DMS153 (cell line): ENCODE measurements at regions not wholly inside any gene's neighbourhood (a gene's known extent, or its start where the extent isn't known, plus 50 kb on each side); places are given as distances from the start of the nearest gene placed in this dataset.
"Not testable (repeated sequence)": the region's sequence is repeated elsewhere in the genome, so short reads cannot be mapped to it uniquely, and the experiment has no call there.

Experiments
- DNase-seq: peaks from one replicate; lab custom pipeline; 2025; lab: John Stamatoyannopoulos, UW

DNA sequence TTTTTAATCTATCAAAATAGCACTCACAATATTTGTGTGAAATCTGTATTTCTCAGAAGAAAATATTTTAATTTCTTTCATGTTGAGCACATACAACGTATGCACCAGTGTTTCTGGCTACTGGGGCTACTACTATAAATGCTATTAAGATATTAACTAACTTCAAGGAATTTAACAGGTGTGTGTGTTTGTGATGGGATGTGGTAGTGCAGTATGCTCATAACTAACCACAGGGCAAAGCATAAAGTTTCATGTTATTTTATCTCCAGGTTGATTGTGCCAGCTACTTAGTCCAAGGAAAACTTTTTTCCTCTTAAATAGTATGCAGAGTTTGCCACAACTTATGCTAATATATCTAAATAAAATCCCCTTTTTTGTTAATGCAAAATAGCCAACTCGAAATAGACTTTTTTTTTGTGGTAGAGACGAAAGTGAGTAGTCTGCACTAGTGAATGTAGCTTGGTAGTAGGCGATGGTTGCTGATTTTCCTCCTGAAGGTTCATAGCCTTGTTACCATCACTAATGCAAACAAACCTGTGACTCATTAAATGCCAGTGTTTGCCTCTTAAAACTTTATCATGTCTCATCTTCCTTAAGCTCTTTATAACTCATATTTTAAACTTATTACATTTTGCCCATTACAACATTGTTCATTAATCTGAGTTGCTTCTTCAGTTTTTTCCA lies 565.5 kb upstream of the ANO3 start:
- no peak for DNase-seq

DNA sequence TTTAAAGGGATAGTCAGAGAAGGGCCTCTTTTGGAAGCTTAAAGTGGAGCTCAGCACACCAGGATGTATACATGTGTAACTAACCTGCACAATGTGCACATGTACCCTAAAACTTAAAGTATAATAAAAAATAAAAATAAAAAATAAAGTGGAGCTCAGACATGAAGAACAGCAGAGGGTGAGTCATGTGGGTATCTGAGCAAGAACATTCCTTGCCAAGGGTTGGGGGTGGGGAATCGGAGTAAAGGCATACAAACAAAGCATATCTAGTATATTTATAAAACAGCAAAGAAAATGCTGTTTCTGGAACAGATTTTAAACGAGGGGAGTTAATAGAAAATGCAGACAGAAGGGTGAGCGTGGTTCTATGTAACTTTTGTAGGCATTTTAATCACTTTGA lies 562.6 kb upstream of the ANO3 start:
- DNase-seq: no peak

DNA sequence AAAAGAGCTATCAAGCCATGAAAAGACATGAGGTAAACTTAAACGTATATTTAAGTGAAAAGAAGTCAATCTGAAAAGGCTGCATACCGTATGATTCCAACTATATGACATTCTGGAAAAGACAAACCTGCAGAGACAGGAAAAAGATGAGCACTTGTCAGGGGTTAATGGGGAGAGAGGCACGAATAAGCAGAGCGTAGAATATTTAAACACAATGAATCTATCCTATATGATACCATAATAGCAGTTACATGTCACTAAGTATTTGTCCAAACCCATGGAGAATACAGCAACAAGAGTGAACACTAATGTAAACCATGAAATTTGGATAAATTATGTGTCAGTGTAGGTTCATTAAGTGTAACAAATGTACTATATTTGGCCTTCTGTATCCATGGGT lies 560.3 kb upstream of the ANO3 start:
- DNase-seq: no peak

DNA sequence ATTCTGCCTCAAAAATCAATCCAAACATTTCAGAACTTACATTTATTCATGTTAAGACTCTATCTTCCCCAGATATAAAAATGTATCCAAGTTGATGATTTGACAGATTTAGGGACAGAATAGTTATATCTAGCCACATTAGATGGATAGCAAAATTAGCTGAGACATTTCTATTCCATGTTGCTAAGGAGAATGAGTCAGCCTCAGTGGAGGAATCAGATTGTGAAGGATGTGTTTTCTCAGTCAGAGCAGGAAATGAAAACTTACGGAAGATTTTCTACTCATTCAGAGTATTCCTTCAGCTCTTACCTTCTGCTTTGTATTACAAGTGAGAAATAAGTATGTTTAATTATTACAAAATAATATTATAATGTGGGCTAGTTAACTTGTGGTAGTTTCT lies 556.3 kb upstream of the ANO3 start:
- DNase-seq: no peak

DNA sequence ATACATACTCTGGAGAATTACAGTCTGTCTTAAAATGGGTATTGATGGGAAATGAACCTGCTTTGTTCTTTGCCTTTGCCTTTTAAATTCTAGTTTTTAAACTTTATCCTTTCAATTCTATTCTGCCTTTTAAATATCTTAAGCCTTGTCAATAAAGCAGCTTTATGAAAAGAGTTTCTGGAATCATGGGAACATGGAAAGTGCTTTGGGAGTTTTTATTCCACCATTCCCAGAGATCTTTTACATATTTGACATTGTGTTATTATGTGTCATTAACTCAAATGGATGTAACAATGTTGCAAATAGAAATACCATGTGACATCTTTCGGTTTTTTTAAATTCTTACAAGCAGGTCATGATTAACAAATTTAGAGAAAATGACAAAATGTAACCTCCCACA lies 555.7 kb upstream of the ANO3 start:
- DNase-seq: no peak

DNA sequence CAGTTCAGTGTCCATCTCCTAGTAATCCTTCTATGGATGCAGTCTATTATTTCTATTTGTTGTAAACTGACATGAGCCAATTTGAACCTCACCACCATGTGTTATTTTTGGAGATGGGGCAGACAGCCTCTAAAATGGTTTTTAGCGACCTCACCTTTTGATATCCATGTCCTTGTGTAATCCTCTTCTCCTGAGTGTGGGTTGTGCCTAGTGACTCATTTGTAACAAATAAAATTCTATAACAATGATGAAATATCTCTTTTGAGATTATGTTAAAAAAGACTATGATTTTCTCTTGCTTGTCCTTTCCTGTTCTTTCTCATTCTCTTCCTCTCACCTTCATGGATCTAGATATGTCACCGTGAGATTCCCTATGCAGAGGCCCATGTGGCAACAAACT lies 554.6 kb upstream of the ANO3 start:
- DNase-seq: no peak

DNA sequence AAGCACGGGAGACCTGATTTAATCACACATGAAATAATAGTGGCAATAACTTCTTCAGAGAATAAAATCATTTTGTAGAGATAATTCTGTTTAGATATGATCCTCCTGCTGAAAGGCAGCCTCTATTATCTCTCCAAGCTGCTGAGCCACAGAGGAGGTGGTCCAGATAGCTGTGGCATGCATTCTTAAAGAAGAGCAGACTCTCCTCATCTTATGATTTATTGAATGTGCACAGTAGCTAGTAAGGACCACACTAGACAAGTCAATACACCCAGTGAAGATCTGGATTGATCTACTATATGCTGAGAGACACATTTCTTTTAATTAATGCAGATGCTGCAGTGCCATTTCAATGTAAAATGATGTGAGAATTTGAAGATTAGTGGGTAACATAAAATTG lies 552.9 kb upstream of the ANO3 start:
- DNase-seq: no peak

DNA sequence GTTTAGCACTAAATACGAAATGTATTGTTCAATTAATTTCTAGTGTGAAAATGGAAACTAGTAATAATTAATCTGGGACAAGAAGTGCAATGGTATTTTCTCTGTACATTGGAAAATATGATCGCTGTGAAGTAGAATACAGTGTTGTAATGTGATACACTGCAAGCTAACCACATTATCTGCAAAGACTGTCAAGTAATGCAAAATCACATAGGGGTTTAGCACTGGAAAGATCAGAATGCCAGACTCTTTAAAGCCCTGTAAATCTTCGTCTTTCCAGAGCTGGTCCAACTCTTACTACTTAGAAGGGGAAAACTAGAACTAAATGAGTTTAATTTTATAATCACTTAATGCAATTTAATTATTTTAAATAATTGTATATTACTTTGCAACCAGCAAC lies 544.5 kb upstream of the ANO3 start:
- DNase-seq: no peak

DNA sequence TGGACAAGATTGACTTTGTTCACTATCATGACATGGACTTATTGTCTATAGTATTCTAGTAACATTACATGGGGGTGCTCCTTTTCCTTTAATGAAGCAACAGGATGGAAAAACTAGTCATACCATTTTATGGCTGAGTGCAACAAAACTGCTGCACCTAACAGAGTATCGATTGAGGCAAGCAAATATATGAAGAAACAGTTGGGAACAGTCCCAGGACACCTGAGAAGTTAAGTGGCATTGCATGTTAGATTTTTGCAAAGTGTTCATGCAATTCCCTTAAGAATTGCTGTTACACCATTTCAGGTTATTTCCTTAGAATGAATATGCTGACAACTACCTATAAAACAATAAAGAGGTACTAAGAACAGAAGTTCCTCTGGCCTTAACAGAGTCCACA lies 541.5 kb upstream of the ANO3 start:
- DNase-seq: no peak

DNA sequence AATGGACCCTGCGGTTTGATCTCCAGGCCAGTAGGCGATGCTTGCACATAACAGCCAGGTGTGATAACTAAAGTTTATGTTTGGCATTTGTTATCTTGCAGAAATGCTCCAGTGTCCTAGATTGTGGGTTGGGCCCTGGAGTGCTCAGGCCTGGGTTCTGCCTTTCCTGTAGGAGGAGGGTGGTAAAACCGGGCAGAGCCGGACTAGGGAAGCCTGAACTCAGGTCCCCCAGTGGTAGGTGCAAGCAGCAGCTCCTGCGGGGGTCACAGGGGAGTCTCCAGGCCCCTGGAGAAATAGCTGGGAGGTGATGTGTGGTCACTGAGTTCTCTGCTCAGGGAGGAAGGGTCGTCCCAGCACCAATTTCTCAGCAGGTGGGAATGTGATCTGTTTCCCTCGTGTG lies 538.3 kb upstream of the ANO3 start:
- DNase-seq: no peak

DNA sequence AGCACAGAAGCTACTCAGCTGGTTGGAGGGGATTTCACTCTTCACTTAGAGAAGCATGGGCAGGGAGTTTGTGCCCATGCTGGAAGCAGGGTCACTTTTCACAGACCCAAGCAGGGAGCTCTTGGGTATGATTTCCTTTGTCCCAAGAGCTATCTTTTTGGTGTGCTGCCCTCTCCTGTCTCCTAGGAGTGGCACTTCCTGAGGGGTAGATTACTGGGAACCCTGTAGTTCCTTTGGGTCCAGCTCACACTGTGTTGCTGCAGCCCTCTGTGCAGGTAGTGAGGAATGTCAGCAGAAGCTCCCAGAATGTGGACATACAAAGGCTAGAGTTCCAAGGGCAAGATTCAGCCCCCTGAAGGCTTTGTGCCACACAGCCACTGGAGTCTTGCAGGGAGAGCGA lies 537.1 kb upstream of the ANO3 start:
- DNase-seq: no peak

DNA sequence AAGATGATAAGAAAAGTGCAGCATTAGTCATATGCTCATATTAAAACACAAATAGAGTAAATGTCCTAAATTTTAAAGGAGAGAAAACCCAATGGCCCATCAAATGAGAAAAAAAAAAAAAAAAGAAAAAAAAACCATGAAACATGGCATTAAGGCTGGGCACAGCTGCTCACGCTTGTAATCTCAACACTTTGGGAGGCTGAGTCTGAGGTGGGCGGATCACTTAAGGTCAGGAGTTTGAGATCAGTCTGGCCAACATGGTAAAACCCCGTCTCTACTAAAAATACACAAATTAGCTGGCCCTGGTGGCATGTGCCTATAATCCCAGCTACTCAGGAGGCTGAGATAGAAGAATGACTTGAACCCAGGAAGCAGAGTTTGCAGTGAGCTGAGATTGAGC lies 515.5 kb upstream of the ANO3 start:
- no peak for DNase-seq

DNA sequence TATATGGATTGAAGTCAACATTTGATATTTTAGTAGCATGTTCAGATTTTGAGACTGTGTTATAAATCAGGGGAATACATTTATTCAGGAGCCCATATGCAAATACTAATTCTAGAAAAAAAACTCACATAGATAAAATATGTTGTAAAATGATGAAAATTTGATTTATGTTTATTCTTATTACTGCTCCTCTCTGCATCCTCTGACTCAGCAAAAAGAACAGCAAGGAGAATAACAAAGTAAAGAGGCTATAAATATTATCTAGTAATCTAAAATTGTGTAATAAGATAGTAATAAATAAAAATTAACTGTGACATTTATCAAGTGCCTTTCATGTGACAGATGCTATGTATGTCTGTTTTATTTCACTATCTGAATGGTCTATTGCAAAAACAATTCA lies 507.2 kb upstream of the ANO3 start:
- DNase-seq: no peak

DNA sequence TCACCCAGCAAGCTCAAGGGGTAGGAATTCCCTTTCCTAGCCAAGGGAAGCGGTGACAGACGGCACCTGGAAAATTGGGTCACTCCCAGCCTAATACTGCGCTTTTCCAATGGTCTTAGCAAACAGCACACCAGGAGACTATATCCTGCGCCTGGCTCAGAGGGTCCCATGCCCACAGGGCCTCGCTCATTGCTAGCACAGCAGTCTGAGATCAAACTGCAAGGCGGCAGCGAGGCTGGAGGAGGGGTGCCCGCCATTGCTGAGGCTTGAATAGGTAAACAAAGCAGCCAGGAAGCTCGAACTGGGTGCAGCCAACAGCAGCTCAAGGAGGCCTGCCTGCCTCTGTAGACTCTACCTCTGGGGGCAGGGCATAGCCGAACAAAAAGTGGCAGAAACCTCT lies 500.4 kb upstream of the ANO3 start:
- not testable (repeated sequence) for DNase-seq

DNA sequence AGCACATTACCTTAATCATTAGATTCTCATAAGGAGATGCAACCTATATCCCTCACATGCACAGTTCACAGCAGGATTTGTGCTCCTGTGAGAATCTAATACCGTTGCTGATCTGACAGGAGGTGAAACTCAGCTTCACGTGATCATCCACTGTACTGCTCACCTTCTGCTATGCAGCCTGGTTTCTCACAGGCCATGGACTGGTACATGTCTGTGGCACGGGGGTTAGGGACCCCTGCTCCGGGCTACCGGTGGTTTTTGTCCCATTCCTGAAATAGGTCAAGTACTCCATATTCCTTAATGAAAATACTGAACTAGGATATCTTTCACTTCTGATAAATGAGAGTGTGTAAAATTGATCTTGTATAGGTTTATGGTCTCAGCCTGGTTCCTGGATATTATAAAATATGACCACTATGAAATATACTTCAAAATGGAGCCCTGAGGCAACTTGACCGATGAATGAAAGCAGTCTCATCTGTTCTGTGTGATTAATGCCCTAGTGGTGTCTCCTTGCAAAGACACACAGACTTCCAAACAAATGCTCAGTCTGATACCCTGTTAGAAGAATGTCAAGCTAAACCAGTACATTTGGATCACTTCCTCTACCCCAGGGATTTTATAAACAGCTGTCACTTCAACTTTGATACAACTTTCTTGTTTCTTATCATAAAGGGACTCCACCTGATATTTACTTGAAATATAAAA lies 492.9 kb upstream of the ANO3 start:
- DNase-seq: no peak

DNA sequence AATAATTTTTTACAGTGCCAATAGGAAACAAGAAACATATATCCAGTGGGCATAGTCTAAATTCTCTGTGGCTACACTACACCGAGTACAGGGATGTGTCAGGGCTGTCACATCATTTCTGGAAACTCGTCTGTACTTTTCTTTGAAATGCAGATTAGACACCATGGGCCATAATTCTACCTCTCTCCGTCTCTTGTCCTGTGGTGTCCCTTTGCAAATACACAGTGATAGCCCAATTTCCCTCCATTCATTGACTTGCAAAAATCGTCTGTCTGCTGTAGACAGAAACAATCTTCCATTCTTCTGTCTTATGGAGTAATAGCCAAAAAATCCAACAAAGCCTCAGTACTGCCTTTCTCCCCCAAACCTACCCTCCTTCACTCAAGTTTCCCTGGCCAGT lies 487.1 kb upstream of the ANO3 start:
- DNase-seq: no peak

DNA sequence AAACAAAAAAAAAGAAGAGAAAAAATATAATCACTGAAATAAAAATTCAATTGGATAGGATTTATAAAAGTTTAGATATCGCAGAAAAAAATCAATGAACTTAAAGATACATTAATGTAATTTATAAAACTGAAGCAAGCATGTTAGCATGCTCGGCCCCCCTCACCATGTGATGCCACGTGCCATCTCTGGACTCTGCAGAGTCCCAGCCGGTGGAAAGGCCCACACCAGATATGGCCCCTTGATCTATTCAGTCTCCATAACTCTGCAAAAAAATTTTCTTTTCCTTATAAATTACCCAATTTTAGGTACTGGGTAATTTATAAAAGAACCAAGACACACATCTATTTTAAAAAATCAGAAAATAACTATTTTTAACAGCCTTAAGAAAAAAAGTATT lies 476.0 kb upstream of the ANO3 start:
- DNase-seq: no peak

DNA sequence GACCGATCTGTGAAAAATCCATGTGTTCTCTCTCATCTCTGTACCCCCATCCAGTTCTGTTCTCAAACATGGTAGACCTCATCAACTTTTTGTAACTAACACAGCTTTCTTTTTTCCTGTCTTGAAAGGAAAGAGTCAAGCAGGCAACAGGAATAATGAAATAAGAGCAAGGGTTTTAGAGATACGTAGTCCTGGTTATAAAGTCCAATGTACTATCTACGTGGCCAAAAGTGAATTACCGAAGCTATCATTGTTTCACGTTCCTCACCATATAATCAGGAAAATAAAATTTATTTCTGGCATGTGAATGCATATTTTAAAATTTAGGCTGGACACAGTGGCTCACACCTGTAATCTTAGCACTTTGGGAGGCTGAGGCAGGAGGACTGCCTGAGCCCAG lies 472.2 kb upstream of the ANO3 start:
- DNase-seq: no peak

DNA sequence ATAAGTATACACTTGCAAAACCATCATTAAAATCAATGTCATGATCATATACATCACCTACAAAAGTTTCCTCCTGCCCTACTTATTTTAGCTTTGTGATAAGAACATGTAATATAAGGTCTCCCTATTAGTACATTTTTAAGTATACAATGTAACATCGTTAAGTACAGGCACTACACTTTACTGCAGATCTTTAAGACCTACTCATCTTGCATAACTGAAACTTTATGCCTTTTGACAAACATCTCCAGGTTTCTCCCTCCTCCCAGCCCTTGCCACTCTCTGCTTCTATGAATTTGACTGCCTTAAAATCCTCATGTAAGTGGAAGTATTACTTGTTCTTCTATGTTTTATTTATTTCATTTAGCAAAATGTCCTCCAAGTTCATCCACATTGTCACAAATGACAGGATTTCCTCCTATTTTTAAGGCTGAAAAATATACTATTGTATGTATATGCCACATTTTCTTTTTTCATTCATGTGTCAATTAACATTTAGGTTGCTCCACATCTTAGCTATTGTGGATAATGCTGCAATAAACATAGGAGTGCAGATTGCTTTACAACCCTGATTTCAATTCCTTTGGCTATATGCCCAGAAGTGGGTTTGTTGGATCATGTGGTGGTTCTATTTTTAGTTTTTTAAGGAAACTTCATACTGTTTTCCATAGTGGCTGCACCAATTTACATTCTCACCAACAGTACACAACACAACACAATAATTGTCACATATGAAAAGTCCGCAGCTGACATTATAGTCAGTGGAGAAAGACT lies 471.1 kb upstream of the ANO3 start:
- no peak for DNase-seq

DNA sequence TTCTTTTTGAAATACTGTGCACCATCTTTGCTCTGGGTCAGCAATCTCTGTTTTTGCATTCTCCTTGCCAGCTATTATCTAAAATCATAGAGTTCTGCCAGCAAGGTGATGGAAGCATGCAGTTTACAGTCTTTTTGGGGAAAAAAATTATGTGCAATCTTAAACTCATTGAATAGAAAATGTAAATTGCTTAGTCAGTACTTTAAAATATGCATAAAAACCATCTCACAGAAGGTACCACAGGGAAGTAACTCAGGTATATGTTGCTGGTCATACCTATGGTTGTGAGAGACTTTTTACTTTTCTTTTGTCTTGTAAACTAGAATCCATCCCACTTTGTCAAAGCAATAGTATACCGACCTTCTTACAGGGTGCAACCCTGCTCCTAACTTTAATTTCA lies 469.8 kb upstream of the ANO3 start:
- no peak for DNase-seq

DNA sequence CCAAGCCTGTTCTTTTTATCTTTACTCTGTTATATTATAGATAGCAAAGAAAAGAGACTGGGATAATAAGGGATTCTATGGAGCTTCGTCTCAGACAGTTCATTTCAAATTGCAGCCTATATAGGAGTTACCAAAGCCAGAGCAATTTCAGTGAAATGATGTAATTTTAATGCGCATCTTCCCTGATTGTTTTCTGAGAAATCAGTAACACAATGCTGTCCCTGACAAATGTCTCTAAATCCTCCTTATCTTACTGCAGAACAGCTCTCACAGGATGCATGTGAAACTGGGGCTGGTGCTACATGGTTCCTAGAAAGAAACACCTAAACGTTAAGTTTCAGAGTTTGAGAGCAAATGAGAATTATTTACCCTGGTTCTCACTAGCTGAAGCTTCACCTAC lies 467.9 kb upstream of the ANO3 start:
- no peak for DNase-seq

DNA sequence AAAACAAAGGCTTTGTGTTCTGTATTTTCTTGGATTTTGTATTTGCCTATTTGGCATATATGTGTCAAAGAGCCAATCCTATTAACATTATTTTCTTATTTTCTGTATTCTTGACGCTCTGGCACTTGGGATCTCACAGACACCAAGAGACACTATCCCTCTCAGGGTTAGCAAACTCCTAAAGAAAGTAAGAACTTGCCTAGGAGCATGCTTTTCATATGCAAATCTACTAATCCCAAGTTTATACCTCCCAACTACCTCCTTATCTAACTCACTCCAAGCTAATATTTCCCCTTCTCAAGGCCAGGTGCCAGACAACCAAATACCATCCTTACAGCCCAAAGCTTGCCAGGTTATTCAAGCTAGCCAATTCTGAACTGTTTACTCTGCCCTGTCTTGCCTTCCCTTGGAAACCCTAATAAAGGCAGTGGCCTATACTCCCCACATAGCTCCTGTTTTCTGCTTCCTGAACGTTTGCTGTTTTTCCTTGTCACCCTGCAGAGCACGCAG lies 455.4 kb upstream of the ANO3 start:
- DNase-seq: no peak

DNA sequence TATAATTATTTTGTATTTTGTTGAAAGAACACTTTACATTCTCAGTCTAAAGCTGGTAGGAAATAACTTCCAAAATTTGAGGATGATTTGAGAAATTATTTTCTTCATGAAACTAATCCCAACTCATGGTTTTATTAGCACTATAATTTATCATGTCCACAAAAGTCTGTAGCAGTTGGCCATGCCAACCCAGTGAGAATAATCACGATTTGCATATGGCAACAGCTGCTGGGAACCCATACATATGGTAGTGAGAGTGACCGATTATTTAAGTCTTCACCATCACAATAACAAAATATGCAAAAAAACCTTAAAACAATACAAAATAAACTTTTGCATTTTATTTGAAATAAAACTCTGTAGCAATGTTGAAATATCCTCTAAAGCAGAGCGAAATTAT lies 445.9 kb upstream of the ANO3 start:
- DNase-seq: no peak
